ENCODE measurements at regions not wholly inside any gene's neighbourhood (a gene's known extent, or its start where the extent isn't known, plus 50 kb on each side); places are given as distances from the start of the nearest gene placed in this dataset.

DNA sequence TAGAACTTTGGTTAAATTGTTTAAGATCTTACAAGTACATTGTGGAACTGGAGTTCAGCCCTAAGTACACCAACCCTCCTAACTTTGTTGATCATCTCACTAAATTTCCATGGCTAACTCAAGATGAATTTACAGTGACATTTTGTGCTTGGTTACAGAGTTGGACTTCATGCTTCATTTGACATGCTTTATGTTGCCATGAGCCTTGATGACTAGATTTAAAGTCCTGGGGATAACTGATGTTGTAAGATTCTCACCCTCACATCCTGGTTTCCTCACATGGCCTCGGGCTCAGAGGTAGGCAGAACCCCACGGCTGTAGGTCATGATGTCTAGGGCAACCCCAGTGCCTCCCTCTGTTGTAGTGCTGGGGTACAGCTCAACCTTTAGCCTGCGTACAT is 397.2 kb upstream of the IGFBP3 start:
- TF ChIP-seq, protein P1, sequence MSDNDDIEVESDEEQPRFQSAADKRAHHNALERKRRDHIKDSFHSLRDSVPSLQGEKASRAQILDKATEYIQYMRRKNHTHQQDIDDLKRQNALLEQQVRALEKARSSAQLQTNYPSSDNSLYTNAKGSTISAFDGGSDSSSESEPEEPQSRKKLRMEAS (IDR thresholded peaks at IDR 0.05; ENCODE audit: low read depth, low read length): no peak
- TF ChIP-seq CTCF (IDR thresholded peaks at IDR 0.05; ENCODE audit: low read depth, low read length) (no peak), POLR2A (IDR thresholded peaks at IDR 0.05; ENCODE audit: extremely low read depth, insufficient read length) (no peak), MYC (IDR thresholded peaks at IDR 0.05; ENCODE audit: low read depth, low read length) (no peak)
